ENCODE measurements at regions not wholly inside any gene's neighbourhood (a gene's known extent, or its start where the extent isn't known, plus 50 kb on each side); places are given as distances from the start of the nearest gene placed in this dataset.

- Histone ChIP-seq H3K27ac (ENCODE audit: low read length) (no peak overlapping the region), H3K4me3 (ENCODE audit: low read length) (no peak overlapping the region), H2AFZ (ENCODE audit: low read depth, low read length) (no peak overlapping the region)
Measured at GRCh38 chr4:101417046-101417445, 69.7 kb upstream of the PPP3CA start.

GRCh38 chr4:101415962-101416361, 68.6 kb upstream of the PPP3CA start:
- Histone ChIP-seq H3K9ac (ENCODE audit: low read length) (no peak overlapping the region), H2AFZ (ENCODE audit: low read depth, low read length) (no peak overlapping the region), H3K4me3 (ENCODE audit: low read length) (no peak overlapping the region), H3K9me2 (ENCODE audit: insufficient read depth, low read length) (no peaks in the 10 kb centered on the region), H3K9me3 (ENCODE audit: low read length) (no peaks in the 10 kb centered on the region), H3K27ac (ENCODE audit: low read length) (no peak overlapping the region), H3F3A (ENCODE audit: insufficient read depth, low read length, poor library complexity, severe bottlenecking) (no peaks in the 10 kb centered on the region), H3K27me3 (ENCODE audit: insufficient read depth, low read depth, low read length) (no peaks in the 10 kb centered on the region), H3K4me2 (ENCODE audit: low read length) (no peak overlapping the region), H4K20me1 (ENCODE audit: insufficient read depth) (no peaks in the 10 kb centered on the region), H3K36me3 (ENCODE audit: insufficient read depth, low read length) (no peaks in the 10 kb centered on the region), H3K79me2 (replicated peaks; ENCODE audit: insufficient read depth, low read length) (no peaks in the 10 kb centered on the region)
- no peak for TF ChIP-seq SMC3 (conservative IDR thresholded peaks at IDR 0.05; ENCODE audit: poor library complexity)
- TF ChIP-seq EP300 (conservative IDR thresholded peaks at IDR 0.05; ENCODE audit: poor library complexity, severe bottlenecking), result no peak

More at GRCh38 chr4:101417046-101417445, 69.7 kb upstream of the PPP3CA start:
- no peaks in the 10 kb centered on the region for H3K9me3 ChIP-seq (ENCODE audit: low read length)
- H3K4me2 ChIP-seq (ENCODE audit: low read length), result no peak overlapping the region
- no peaks in the 10 kb centered on the region for H3K27me3 ChIP-seq (ENCODE audit: insufficient read depth, low read depth, low read length)
- H4K20me1 ChIP-seq (ENCODE audit: insufficient read depth), result no peaks in the 10 kb centered on the region
- H3K36me3 ChIP-seq (ENCODE audit: insufficient read depth, low read length), result no peaks in the 10 kb centered on the region
- no peak overlapping the region for H3K9ac ChIP-seq (ENCODE audit: low read length)
- no peaks in the 10 kb centered on the region for H3K79me2 ChIP-seq (replicated peaks; ENCODE audit: insufficient read depth, low read length)
- TF ChIP-seq, protein P1, sequence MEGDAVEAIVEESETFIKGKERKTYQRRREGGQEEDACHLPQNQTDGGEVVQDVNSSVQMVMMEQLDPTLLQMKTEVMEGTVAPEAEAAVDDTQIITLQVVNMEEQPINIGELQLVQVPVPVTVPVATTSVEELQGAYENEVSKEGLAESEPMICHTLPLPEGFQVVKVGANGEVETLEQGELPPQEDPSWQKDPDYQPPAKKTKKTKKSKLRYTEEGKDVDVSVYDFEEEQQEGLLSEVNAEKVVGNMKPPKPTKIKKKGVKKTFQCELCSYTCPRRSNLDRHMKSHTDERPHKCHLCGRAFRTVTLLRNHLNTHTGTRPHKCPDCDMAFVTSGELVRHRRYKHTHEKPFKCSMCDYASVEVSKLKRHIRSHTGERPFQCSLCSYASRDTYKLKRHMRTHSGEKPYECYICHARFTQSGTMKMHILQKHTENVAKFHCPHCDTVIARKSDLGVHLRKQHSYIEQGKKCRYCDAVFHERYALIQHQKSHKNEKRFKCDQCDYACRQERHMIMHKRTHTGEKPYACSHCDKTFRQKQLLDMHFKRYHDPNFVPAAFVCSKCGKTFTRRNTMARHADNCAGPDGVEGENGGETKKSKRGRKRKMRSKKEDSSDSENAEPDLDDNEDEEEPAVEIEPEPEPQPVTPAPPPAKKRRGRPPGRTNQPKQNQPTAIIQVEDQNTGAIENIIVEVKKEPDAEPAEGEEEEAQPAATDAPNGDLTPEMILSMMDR (IDR thresholded peaks at IDR 0.05; ENCODE audit: poor library complexity, severe bottlenecking), result no peak
- no peak for TF ChIP-seq SMC3 (conservative IDR thresholded peaks at IDR 0.05; ENCODE audit: poor library complexity)
- TF ChIP-seq EP300 (conservative IDR thresholded peaks at IDR 0.05; ENCODE audit: poor library complexity, severe bottlenecking), result no peak
- no peak for TF ChIP-seq TAF1 (IDR thresholded peaks at IDR 0.05; ENCODE audit: low read depth)
- no peak for TF ChIP-seq RAD21 (conservative IDR thresholded peaks at IDR 0.05)
- TF ChIP-seq, protein P2, sequence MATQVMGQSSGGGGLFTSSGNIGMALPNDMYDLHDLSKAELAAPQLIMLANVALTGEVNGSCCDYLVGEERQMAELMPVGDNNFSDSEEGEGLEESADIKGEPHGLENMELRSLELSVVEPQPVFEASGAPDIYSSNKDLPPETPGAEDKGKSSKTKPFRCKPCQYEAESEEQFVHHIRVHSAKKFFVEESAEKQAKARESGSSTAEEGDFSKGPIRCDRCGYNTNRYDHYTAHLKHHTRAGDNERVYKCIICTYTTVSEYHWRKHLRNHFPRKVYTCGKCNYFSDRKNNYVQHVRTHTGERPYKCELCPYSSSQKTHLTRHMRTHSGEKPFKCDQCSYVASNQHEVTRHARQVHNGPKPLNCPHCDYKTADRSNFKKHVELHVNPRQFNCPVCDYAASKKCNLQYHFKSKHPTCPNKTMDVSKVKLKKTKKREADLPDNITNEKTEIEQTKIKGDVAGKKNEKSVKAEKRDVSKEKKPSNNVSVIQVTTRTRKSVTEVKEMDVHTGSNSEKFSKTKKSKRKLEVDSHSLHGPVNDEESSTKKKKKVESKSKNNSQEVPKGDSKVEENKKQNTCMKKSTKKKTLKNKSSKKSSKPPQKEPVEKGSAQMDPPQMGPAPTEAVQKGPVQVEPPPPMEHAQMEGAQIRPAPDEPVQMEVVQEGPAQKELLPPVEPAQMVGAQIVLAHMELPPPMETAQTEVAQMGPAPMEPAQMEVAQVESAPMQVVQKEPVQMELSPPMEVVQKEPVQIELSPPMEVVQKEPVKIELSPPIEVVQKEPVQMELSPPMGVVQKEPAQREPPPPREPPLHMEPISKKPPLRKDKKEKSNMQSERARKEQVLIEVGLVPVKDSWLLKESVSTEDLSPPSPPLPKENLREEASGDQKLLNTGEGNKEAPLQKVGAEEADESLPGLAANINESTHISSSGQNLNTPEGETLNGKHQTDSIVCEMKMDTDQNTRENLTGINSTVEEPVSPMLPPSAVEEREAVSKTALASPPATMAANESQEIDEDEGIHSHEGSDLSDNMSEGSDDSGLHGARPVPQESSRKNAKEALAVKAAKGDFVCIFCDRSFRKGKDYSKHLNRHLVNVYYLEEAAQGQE (IDR thresholded peaks at IDR 0.05; ENCODE audit: borderline replicate concordance), result no peak
- no peak for TF ChIP-seq EZH2 (IDR thresholded peaks at IDR 0.05; ENCODE audit: borderline replicate concordance, insufficient read depth, low read length, poor library complexity, severe bottlenecking)
- no peak for TF ChIP-seq MXI1 (conservative IDR thresholded peaks at IDR 0.05; ENCODE audit: poor library complexity, severe bottlenecking)
- no peak for TF ChIP-seq POLR2AphosphoS5 (IDR thresholded peaks at IDR 0.05)
- no peaks in the 10 kb centered on the region for H3K9me2 ChIP-seq (ENCODE audit: insufficient read depth, low read length)
- no peaks in the 10 kb centered on the region for H3F3A ChIP-seq (ENCODE audit: insufficient read depth, low read length, poor library complexity, severe bottlenecking)

DNA sequence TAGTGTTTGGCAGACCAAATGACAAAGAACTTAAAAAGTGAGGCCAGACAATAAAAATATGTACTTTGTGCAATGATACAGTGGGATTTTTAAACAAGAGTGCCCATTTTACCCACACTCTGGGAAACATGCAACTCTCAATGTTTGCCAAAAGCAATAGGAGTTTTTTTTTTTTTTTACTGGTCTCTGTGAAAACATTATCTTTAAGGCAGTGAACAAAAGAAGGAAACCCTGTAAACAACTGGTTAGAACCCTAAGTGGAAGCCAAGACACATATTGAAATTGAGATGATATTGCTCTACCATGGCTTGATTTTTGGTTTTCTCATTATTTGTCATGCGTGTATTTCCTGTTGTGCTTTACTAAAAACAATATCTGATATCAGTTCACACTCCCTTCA, 67.2 kb upstream of the PPP3CA start:
- Histone ChIP-seq H3K4me3 (ENCODE audit: low read length) (no peak overlapping the region), H3K27ac (ENCODE audit: low read length) (no peak overlapping the region), H3K9ac (ENCODE audit: low read length) (no peak overlapping the region), H3F3A (ENCODE audit: insufficient read depth, low read length, poor library complexity, severe bottlenecking) (no peaks in the 10 kb centered on the region), H3K79me2 (replicated peaks; ENCODE audit: insufficient read depth, low read length) (no peaks in the 10 kb centered on the region), H3K9me3 (ENCODE audit: low read length) (no peaks in the 10 kb centered on the region), H2AFZ (ENCODE audit: low read depth, low read length) (no peak overlapping the region), H3K36me3 (ENCODE audit: insufficient read depth, low read length) (no peaks in the 10 kb centered on the region), H4K20me1 (ENCODE audit: insufficient read depth) (no peaks in the 10 kb centered on the region), H3K27me3 (ENCODE audit: insufficient read depth, low read depth, low read length) (no peaks in the 10 kb centered on the region), H3K9me2 (ENCODE audit: insufficient read depth, low read length) (no peaks in the 10 kb centered on the region), H3K4me2 (ENCODE audit: low read length) (no peak overlapping the region)
- no peak for TF ChIP-seq SMC3 (conservative IDR thresholded peaks at IDR 0.05; ENCODE audit: poor library complexity)
- TF ChIP-seq MXI1 (conservative IDR thresholded peaks at IDR 0.05; ENCODE audit: poor library complexity, severe bottlenecking), result no peak
- TF ChIP-seq POLR2AphosphoS5 (IDR thresholded peaks at IDR 0.05), result no peak
- no peak for TF ChIP-seq EP300 (conservative IDR thresholded peaks at IDR 0.05; ENCODE audit: poor library complexity, severe bottlenecking)
- TF ChIP-seq, protein P1 (IDR thresholded peaks at IDR 0.05; ENCODE audit: poor library complexity, severe bottlenecking), result no peak
- TF ChIP-seq TAF1 (IDR thresholded peaks at IDR 0.05; ENCODE audit: low read depth), result no peak
- no peak for TF ChIP-seq EZH2 (IDR thresholded peaks at IDR 0.05; ENCODE audit: borderline replicate concordance, insufficient read depth, low read length, poor library complexity, severe bottlenecking)
- TF ChIP-seq, protein P2 (IDR thresholded peaks at IDR 0.05; ENCODE audit: borderline replicate concordance), result no peak
- TF ChIP-seq RAD21 (conservative IDR thresholded peaks at IDR 0.05), result no peak
